ENCODE measurements at regions not wholly inside any gene's neighbourhood (a gene's known extent, or its start where the extent isn't known, plus 50 kb on each side); places are given as distances from the start of the nearest gene placed in this dataset.

DNA sequence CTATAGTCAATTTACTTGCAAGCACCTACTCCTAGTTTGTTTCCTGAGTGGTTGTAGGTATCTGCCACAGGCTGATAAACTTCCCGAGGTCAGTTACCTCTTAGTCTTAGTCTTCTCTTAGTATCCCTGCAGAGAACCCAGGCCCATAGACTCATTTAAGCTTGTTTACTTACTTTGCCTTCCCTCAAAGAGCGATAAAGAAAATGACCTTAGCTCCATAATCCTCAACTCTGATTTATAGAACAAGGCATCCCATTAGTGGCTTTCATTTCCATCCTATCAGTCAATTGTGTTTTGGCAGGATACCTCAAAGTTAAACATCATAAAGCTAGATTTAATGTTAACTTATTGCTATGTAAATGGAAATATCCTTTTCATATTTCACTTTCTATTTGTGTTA lies 119.7 kb downstream of the UCHL5 start:
- no peak for TF ChIP-seq SP1 (IDR thresholded peaks at IDR 0.05)
- TF ChIP-seq CTCF (IDR thresholded peaks at IDR 0.05; ENCODE audit: low read depth, low read length, missing input control): no peak
- TF ChIP-seq EGR1 (IDR thresholded peaks at IDR 0.05; ENCODE audit: low read depth in 2 of 2): no peak
- no peak for TF ChIP-seq YY1 (IDR thresholded peaks at IDR 0.05)
- TF ChIP-seq, protein P1, sequence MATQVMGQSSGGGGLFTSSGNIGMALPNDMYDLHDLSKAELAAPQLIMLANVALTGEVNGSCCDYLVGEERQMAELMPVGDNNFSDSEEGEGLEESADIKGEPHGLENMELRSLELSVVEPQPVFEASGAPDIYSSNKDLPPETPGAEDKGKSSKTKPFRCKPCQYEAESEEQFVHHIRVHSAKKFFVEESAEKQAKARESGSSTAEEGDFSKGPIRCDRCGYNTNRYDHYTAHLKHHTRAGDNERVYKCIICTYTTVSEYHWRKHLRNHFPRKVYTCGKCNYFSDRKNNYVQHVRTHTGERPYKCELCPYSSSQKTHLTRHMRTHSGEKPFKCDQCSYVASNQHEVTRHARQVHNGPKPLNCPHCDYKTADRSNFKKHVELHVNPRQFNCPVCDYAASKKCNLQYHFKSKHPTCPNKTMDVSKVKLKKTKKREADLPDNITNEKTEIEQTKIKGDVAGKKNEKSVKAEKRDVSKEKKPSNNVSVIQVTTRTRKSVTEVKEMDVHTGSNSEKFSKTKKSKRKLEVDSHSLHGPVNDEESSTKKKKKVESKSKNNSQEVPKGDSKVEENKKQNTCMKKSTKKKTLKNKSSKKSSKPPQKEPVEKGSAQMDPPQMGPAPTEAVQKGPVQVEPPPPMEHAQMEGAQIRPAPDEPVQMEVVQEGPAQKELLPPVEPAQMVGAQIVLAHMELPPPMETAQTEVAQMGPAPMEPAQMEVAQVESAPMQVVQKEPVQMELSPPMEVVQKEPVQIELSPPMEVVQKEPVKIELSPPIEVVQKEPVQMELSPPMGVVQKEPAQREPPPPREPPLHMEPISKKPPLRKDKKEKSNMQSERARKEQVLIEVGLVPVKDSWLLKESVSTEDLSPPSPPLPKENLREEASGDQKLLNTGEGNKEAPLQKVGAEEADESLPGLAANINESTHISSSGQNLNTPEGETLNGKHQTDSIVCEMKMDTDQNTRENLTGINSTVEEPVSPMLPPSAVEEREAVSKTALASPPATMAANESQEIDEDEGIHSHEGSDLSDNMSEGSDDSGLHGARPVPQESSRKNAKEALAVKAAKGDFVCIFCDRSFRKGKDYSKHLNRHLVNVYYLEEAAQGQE (IDR thresholded peaks at IDR 0.05): no peak
- TF ChIP-seq NR2F2 (IDR thresholded peaks at IDR 0.05): no peak
- no peak for TF ChIP-seq TAF1 (conservative IDR thresholded peaks at IDR 0.05)
- no peak for TF ChIP-seq GABPA (IDR thresholded peaks at IDR 0.05 in 1 of 2, conservative IDR thresholded peaks at IDR 0.05 in 1 of 2)
- TF ChIP-seq HNF4G (IDR thresholded peaks at IDR 0.05): no peak
- no peak for TF ChIP-seq RXRA (IDR thresholded peaks at IDR 0.05)
- TF ChIP-seq, protein P2, sequence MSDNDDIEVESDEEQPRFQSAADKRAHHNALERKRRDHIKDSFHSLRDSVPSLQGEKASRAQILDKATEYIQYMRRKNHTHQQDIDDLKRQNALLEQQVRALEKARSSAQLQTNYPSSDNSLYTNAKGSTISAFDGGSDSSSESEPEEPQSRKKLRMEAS (IDR thresholded peaks at IDR 0.05): no peak
